HG03025 (cell line): ENCODE measurements at regions not wholly inside any gene's neighbourhood (a gene's known extent, or its start where the extent isn't known, plus 50 kb on each side); places are given as distances from the start of the nearest gene placed in this dataset.

Experiments
- ATAC-seq: cut with Tn5 transposase; IDR thresholded peaks from one replicate; pipeline ENCODE4 v1.9.1; 2021; ENCODE audit warnings: mild to moderate bottlenecking, moderate library complexity; ENCODE audit not compliant: unreplicated experiment, low FRiP score

GRCh38 chr7:41060796-41061195 lies 642.1 kb downstream of the INHBA start:
- ATAC-seq: no peak

- ATAC-seq: no peak
Observed at GRCh38 chr7:41059796-41060195, 643.1 kb downstream of the INHBA start.

- no peak for ATAC-seq
Observed at GRCh38 chr7:41058986-41059741, 643.7 kb downstream of the INHBA start.

GRCh38 chr7:41054960-41055661 lies 647.8 kb downstream of the INHBA start:
- no peak for ATAC-seq

GRCh38 chr7:41053820-41054219 lies 649.1 kb downstream of the INHBA start:
- ATAC-seq: no peak

GRCh38 chr7:41052736-41053135 lies 650.2 kb downstream of the INHBA start:
- ATAC-seq: no peak

- no peak for ATAC-seq
Observed at GRCh38 chr7:41052201-41052600, 650.7 kb downstream of the INHBA start.

- ATAC-seq: no peak
Observed at GRCh38 chr7:41051535-41051934, 651.4 kb downstream of the INHBA start.

- ATAC-seq: no peak
Observed at GRCh38 chr7:41051062-41051461, 651.8 kb downstream of the INHBA start.

GRCh38 chr7:41048771-41049170 lies 654.1 kb downstream of the INHBA start:
- no peak for ATAC-seq

- no peak for ATAC-seq
Observed at GRCh38 chr7:41047789-41048191, 655.1 kb downstream of the INHBA start.

GRCh38 chr7:41047211-41047610 lies 655.7 kb downstream of the INHBA start:
- ATAC-seq: no peak

- no peak for ATAC-seq
Observed at GRCh38 chr7:41046776-41047175, 656.1 kb downstream of the INHBA start.

- no peak for ATAC-seq
Observed at GRCh38 chr7:41046221-41046761, 656.6 kb downstream of the INHBA start.

GRCh38 chr7:41045556-41046123 lies 657.2 kb downstream of the INHBA start:
- no peak for ATAC-seq

- no peak for ATAC-seq
Observed at GRCh38 chr7:41039981-41040380, 662.9 kb downstream of the INHBA start.

- ATAC-seq: no peak
Observed at GRCh38 chr7:41039386-41039953, 663.4 kb downstream of the INHBA start.

GRCh38 chr7:41038211-41038610 lies 664.7 kb downstream of the INHBA start:
- ATAC-seq: no peak

- ATAC-seq: no peak
Observed at GRCh38 chr7:41037691-41038090, 665.2 kb downstream of the INHBA start.

GRCh38 chr7:41035794-41036193 lies 667.1 kb downstream of the INHBA start:
- no peak for ATAC-seq

- ATAC-seq: no peak
Observed at GRCh38 chr7:41033500-41033899, 669.4 kb downstream of the INHBA start.
